UCSD-AML1 (cell line): ENCODE measurements at regions not wholly inside any gene's neighbourhood (a gene's known extent, or its start where the extent isn't known, plus 50 kb on each side); places are given as distances from the start of the nearest gene placed in this dataset.

Source experiments
- DNase-seq: peaks from one replicate; lab custom pipeline; 2025; ENCODE audit not compliant: unreplicated experiment; lab: John Stamatoyannopoulos, UW

GRCh38 chr7:27299861-27300260, 57.3 kb downstream of the EVX1 start:
- DNase-seq, result no peak

DNA sequence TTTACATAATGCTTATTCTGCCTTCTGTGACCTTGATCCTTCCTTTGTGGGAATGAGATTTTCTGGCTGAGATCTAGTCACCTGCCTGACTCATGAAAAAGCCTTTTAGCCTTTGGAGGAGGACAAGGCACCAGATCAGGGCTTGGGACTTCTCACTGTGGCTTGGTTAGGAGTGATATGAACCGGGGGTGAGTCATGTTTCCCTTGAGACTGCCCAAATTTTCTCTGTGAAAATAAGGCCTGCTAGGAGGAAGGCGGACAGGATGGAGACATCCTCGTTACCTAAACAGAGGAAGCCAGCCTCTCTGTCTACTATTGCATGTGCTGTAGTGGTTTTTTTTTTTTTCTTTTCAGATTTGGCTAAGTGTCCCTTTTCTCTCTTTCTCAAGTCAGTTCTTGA, 57.8 kb downstream of the EVX1 start:
- DNase-seq, result no peak

DNA sequence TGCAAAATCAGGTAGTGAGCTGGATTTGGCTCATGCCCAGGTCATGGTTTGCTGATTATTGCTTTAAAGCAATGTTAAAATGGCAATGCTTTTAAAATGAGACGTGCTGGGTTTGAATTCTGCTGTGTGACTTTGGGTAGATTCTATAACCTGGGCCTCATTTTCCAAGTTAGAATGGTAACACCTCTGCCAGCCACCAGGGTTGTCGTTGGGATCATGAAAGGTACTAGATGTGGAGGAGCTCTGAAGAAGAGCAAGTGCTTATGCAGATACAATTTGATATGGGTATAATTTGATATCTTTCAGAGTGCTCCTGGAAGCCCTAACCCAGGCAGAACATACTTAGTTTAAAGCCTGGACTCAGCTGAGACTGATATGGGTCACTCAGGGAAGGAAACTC, 60.0 kb downstream of the EVX1 start:
- no peak for DNase-seq

GRCh38 chr7:27303026-27303425, 60.4 kb downstream of the EVX1 start:
- DNase-seq, result no peak

DNA sequence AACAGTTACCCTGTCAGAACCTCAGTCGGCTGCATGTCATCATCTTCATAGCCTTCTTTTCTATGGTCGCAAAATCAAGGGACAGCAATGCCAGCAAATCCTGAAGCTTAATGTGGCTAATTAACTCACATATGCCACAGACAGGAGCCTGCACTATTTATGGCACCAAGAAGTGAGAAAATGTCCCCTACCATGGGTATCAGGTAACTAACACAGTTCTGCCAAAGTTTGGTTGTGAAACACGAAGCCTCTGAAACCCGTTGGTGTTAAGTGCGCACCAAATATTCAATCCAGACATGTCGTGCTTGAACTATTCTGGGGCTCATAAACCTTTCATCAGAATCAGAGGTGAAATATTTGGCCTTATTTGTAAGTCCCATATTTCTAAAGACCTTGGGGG, 63.3 kb downstream of the EVX1 start:
- no peak for DNase-seq

DNA sequence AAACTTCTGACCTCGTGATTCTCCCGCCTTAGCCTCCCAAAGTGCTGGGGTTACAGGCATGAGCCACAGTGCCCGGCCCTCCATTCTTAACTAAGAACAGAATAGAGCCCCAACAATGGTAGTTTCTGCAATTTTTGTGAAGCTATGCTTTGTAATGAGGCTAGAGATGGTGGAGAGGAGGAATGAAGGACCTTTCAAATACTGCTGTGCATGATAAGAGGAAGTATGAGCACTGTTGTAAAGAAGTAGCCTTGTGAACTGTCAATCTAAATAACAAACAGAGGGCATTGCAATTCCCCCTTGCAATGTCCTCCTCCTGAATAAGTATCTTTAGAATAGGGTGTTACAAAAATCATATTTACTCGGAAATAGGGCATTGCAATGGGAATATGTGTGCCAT, 70.2 kb downstream of the EVX1 start:
- DNase-seq, result no peak

DNA sequence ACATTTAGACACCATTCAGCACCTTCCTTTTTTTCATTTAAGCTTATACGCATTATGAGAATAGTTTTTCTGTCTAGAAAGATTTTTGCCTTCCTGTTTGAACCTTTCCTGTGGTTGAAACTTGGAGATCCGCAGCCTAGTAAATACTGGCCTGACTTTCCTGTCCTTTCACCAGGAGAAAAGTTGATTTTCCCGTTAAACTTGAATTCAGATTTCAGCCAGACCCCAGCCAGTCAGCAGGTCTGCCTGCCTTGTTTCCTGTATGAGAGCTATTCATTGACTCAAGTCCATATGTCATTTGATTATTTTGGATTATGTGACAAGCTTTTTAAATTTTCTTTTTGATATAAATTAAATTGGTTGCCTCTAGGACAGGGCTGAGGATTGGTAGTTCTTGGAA, 71.5 kb downstream of the EVX1 start:
- no peak for DNase-seq

GRCh38 chr7:27315066-27315465, 72.5 kb downstream of the EVX1 start:
- no peak for DNase-seq

- no peak for DNase-seq
Measured at GRCh38 chr7:27316311-27316710, 73.7 kb downstream of the EVX1 start.

DNA sequence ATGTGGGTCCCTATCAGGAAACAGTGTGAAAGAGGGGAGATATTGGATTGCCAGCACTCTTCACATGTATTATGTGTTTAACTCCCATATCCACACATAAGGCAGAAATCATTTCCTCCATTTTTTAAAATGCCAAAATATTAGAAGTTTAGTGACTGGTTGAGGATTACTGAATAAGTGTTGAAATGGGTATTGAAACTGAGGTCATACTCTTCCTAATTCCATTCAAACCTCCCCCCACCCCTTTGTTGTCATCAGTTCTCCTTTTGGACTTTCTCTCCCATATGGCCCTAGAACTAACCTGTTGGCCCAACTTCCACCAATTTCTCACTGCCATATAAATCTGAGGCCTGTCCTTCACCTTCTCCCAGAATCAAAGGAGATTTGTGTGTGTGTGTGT, 81.6 kb downstream of the EVX1 start:
- DNase-seq, result no peak

DNA sequence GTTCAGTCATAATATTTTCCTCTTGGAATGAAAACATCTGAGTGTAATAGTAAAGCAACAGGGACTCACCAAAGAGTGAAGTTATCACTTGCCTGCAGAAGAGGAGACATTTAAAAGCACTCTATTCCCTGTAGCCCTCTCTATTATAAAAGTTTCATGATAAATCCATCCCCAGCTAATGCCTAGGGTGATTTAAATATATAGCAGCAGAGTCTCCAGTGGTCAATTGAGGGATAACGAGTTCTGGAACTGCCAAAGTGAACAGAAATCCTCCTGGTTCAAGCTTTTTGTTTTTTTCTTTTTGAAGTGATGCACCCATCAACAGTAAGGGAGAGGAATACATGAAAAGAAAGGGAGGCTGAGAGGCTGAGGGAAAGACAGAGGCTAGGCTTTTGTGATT, 87.3 kb downstream of the EVX1 start:
- no peak for DNase-seq

GRCh38 chr7:27339478-27339877, 96.9 kb downstream of the EVX1 start:
- DNase-seq, result peak; percentile 35

DNA sequence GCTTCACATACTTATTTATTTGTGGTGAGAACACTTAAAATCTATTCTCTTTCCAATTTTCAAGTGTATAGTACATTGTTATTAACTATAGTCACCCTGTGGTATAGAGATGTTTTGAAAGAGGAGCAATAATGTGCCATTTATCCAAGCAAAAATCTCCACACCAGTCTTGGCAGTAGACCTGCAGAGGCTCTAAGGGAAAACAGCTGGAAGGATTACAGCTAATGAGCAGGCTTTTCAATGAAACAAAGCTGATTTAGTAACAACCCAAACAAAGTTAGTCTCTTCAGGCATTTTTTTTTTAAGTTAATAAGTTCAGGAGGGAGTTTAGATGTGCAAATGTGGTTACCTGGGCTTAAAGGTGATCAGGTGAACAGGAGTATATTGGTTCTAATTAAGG, 101.9 kb downstream of the EVX1 start:
- no peak for DNase-seq

- DNase-seq, result no peak
Measured at GRCh38 chr7:27345164-27345887, 102.7 kb downstream of the EVX1 start.

GRCh38 chr7:27345997-27346396, 103.4 kb downstream of the EVX1 start:
- no peak for DNase-seq

- no peak for DNase-seq
Measured at GRCh38 chr7:27346531-27347275, 104.1 kb downstream of the EVX1 start.

DNA sequence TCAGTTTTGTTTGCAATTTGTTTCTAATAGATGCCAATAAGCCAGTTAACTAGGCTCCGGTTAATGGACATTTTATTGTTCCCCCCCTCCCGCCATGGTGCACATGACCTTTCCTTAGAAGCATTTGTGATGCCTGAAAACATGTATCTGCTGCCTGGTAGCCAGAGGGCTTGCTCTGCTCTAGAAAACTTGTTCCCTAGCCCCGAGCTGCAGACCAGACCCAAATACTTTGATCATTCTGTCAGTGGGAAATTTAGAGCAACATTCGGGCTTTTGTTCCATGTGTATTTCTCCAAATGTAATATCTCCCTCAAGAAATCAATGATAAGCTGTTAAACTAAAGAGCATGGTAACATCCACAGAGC, 104.7 kb downstream of the EVX1 start:
- DNase-seq, result no peak

DNA sequence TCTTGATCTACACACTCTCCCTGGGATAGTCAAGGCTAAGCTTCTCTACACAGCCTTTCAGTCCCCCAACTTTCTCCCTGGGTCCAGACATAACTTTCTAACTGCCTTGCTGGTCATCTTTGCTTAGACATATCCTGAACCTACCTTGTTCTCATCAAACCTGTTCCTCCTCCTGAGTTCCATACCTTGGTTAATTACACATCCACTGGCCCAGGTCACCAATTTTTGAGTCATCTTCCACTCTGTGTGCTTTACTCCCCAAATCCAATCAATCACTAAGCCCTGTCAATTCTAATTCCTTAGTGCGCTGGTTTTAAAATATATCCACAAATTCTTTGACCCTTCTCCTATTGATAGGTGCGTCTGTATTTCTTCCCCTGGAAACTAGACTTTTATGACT, 107.0 kb downstream of the EVX1 start:
- DNase-seq, result no peak

GRCh38 chr7:27351137-27351536, 108.5 kb downstream of the EVX1 start:
- DNase-seq, result no peak

DNA sequence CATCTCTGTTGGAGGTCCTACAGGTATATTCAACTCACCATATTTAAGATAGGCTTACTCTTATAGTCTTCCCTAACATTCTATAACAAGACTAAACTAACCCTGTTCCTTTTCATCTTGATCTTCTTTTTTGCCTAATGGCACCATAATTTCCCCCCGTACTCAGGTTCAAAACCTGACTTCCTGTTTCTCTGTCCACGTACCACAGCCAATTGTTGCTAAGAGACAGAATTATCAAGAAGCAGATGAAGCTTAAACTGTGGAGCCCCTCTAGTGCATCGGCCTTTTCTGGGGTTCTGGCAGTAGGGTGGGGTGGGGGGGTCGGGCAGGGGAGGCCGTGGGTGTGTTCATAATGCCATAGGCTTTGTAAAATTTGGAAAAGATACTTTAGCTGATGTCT, 109.2 kb downstream of the EVX1 start:
- DNase-seq, result no peak

GRCh38 chr7:27359181-27360125, 116.9 kb downstream of the EVX1 start:
- no peak for DNase-seq

DNA sequence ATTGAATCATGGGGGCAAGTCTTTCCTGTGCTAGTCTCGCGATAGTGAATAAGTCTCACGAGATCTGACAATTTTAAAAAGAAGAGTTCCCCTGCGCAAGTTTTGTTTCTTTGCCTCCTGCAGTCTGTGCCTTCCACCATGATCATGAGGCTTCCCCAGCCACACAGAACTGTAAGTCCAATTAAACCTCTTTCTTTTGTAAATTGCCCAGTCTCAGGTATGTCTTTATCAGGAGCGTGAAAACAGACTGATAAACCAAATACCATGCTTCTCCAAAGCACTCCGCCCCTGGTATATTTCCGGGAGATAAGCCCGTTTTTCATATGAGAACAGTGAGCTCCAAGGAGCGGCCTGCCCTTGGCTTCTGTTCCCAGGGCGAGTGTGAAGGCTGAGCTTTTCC, 118.9 kb downstream of the EVX1 start:
- DNase-seq, result no peak
